ENCODE measurements at regions not wholly inside any gene's neighbourhood (a gene's known extent, or its start where the extent isn't known, plus 50 kb on each side); places are given as distances from the start of the nearest gene placed in this dataset.
"Not testable (repeated sequence)": the region's sequence is repeated elsewhere in the genome, so short reads cannot be mapped to it uniquely, and the experiment has no call there.

- no peak for DNase-seq
These were observed 62.7 kb upstream of the VIPR2 start for GRCh38 chr7:159207393-159207792.

- no peak for DNase-seq
These were observed 61.2 kb upstream of the VIPR2 start for GRCh38 chr7:159205833-159206232.

- no peak for DNase-seq
These were observed 60.0 kb upstream of the VIPR2 start for GRCh38 chr7:159204664-159205063.

GRCh38 chr7:159203253-159203652 lies 58.6 kb upstream of the VIPR2 start:
- DNase-seq: not testable (repeated sequence)

GRCh38 chr7:159201722-159202330 lies 57.2 kb upstream of the VIPR2 start:
- DNase-seq: no peak

- no peak for DNase-seq
These were observed 55.8 kb upstream of the VIPR2 start for GRCh38 chr7:159200421-159200820.

GRCh38 chr7:159198016-159198724 lies 53.5 kb upstream of the VIPR2 start:
- peak; percentile 5 for DNase-seq

- peak; percentile 92 for DNase-seq
These were observed 52.7 kb upstream of the VIPR2 start for GRCh38 chr7:159197066-159197975.

- no peak for DNase-seq
These were observed 51.9 kb upstream of the VIPR2 start for GRCh38 chr7:159196584-159196983.

GRCh38 chr7:159195946-159196345 lies 51.3 kb upstream of the VIPR2 start:
- DNase-seq: peak; percentile 44

Data from hematopoietic multipotent progenitor cell treated with erythropoietin and hydrocortisone succinate and interleukin-3 and kit ligand, for 6 days (in vitro differentiated cells).